GM19023 (cell line): ENCODE measurements at regions not wholly inside any gene's neighbourhood (a gene's known extent, or its start where the extent isn't known, plus 50 kb on each side); places are given as distances from the start of the nearest gene placed in this dataset.
A peak's percentile ranks its signal among the peaks of the same experiment; 100 is the strongest.
"Not testable (repeated sequence)": the region's sequence is repeated elsewhere in the genome, so short reads cannot be mapped to it uniquely, and the experiment has no call there.

Experiments
- ATAC-seq: cut with Tn5 transposase; IDR thresholded peaks from one replicate; pipeline ENCODE4 v1.9.1; 2021; ENCODE audit warnings: mild to moderate bottlenecking, moderate library complexity; ENCODE audit not compliant: unreplicated experiment

DNA sequence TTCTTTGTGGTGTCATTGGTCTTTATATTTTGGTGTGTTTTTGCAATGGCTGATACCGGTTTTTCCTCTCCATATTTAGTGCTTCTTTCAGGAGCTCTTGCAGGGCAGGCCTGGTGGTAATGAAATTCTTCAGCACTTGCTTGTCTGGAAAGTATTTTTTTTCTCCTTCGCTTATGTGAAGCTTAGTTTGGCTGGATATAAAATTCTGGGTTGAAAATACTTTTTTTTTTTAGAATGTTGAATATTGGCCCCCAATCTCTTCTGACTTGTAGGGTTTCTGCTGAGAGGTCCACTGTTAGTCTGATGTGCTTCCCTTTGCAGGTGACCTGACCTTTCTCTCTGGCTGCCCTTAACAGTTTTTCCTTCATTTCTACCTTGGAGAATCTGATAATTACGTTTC is 82.7 kb downstream of the XCL2 start:
- ATAC-seq = not testable (repeated sequence)

DNA sequence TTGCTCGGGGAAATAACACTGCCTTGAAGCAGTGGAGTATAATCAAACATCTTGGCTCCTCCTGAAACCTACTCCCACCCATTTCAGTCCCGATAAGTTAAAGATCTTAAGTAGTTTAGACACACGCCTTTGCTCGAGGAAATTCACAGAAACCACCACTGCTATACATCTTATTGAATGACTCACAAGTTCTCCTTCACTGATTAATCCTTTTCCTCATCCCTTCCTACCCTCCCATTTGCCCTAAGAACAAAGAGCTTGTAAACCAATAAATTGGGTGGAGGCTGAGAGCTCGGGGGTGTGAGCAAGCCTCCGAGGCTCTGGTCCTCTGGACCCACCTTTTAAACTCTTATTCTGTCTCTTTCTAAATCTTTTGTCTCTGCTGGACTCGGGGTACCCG is 86.5 kb downstream of the XCL2 start:
- not testable (repeated sequence) for ATAC-seq

DNA sequence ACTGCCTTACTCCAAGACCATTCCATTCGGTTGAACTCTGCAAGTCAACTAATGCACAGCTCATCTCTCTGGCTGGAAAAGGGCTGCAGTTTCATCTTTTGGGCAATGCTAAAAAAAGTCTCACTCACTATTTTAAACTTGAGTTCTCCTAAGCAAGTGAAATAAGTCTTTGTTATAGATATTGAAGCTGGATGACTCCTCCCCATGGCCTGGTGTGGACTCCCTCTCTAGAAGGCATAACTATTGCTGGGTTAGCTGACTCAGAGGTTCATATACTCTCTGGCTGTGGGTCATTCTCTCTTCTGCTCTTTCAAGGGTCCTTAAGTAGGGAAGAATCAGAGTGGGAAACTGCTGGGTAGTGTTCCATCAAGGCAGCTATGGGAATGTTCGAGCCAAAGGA is 88.0 kb downstream of the XCL2 start:
- ATAC-seq = no peak

GRCh38 chr1:168454211-168454815 is 89.5 kb downstream of the XCL2 start:
- ATAC-seq = no peak

GRCh38 chr1:168453056-168453455 is 90.7 kb downstream of the XCL2 start:
- ATAC-seq = no peak

GRCh38 chr1:168452329-168452728 is 91.5 kb downstream of the XCL2 start:
- no peak for ATAC-seq

DNA sequence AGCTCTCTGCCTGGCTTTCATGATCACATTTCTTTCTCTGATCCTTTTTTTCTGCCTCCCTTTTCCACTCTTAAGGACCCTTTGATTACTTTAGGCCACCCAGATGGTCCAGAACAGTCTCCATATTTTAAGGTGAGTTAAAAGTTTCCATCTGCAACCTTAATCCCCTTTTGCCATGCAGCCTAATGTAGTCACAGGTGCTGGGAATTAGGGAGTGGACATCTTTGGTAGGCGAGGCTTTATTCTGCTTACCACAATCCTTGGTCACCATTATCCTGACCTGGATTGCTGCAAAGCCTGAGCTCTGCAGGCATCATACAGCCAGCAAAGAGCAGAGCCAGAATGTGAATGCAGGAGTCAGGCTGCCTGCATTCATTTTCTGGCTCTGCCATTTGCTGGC is 95.9 kb downstream of the XCL2 start:
- no peak for ATAC-seq

DNA sequence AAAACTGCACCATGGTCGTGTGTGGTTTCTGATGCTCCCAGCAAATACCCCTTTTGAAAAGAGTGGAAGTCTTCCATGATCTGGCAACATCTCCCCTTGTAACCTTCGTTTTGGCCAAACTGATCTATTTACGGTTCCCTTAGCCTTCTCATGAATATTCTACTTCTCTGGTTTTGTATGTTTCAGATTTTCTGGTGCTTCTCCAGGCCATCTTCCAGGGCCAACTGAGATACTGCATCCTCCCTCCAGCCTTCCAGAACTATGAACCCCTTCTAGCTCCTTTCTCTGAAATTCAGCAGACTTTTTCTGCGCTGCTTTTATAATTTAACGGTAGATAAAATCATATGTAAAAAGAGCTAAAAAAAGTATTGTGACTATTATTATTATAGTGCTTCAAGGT is 97.7 kb downstream of the XCL2 start:
- ATAC-seq = no peak

GRCh38 chr1:168443899-168444298 is 99.9 kb downstream of the XCL2 start:
- no peak for ATAC-seq

DNA sequence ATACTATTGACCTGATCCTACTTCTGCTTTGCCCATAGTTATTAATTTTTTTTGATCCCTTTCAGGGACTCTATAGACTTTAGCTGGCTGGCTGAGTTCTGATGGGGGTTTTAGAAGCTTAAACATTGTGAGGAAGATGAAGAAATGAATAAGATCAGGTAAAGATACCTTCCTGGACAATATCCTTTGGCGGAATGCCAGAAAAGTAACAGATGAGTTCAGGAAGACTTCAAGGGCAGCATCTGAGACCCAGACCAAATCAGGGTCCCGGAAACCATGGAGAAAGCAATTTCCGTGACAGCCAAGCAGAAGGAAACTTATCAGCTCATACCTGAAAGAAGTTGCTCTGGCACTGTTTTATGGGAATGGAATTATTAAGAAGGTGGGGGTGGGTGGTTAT is 100.4 kb downstream of the XCL2 start:
- no peak for ATAC-seq

DNA sequence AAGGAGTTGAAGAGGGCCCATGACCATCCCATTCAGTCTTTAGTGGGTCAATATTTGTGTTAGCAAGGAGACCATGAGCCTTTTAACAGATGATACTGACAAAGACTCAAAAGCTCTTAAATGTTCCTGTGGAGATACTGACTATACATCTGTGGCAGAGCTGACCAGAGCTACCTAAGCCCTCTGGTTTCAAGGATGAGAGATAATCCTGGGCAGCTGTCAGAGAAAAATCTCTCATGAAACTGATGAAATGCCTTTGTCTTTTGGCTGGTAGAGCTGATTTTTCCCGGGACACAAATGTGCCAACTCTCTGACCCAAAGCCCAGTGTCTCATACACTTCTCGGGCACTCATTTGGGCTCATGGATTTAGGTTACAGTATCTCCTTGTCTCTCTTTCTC is 100.9 kb downstream of the XCL2 start:
- ATAC-seq = no peak

- no peak for ATAC-seq
These were observed 102.1 kb downstream of the XCL2 start for GRCh38 chr1:168441745-168442144.

GRCh38 chr1:168439456-168440375 is 104.1 kb downstream of the XCL2 start:
- ATAC-seq = peak; percentile 81

DNA sequence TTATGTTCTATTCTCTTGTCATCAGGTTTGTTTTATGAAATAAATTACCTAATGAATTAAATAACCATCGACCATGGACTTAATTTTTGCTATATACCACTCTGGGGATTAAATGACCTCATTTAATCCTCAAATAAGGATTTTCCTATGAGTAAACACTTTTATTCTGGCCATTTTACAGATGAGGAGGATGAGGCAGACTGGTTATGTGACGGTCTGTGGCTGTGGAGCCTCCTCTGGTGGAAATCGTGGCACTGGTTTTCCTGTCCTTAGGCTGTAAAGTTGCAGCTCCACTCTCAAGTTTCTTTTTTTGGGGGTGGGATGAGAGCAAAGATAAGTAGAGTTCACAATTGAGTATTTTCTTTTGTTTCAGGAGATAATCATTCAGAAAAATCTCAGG is 105.2 kb downstream of the XCL2 start:
- no peak for ATAC-seq

GRCh38 chr1:168437821-168438220 is 106.0 kb downstream of the XCL2 start:
- ATAC-seq = no peak

- no peak for ATAC-seq
These were observed 108.4 kb downstream of the XCL2 start for GRCh38 chr1:168435439-168435838.

DNA sequence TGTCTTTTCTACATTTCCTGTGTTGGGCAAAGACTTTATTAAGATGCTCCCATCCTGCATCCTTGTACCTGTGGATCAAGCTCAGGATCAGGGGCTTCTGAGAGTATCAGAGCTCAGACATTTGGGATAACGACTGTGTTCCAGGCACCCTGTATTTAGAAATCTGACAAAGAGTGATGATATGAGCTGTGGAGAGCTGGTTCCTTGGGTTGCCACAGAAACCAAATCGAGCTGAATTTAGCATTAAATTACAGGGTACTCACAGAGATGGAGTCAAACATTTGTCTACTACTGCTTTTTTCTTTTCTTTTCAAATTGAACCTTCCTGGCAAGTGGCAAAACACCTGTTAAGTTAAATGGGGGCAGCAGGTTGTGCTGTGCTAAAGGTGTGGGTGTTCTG is 110.6 kb downstream of the XCL2 start:
- ATAC-seq = no peak

GRCh38 chr1:168431882-168432281 is 111.9 kb downstream of the XCL2 start:
- ATAC-seq = no peak

DNA sequence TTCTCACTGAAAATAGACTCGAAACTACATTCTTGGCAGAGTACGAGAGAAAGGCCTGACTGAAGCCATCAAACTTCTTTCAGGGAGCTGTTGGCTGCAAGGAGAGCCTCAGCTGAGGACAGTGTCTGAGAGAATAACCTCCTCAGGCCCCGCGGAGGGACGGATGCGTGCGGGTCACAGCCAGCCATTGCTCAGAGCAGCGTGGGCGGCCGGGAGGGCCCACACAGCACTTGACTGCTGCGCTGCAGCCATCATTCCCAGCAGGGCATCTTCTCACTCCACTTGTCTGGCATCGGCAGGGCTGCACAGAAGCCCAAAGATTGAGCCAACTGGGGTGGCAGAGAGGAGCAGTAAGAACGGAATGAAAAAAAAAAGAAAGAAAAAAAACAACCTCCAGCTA is 113.5 kb downstream of the XCL2 start:
- ATAC-seq = no peak

DNA sequence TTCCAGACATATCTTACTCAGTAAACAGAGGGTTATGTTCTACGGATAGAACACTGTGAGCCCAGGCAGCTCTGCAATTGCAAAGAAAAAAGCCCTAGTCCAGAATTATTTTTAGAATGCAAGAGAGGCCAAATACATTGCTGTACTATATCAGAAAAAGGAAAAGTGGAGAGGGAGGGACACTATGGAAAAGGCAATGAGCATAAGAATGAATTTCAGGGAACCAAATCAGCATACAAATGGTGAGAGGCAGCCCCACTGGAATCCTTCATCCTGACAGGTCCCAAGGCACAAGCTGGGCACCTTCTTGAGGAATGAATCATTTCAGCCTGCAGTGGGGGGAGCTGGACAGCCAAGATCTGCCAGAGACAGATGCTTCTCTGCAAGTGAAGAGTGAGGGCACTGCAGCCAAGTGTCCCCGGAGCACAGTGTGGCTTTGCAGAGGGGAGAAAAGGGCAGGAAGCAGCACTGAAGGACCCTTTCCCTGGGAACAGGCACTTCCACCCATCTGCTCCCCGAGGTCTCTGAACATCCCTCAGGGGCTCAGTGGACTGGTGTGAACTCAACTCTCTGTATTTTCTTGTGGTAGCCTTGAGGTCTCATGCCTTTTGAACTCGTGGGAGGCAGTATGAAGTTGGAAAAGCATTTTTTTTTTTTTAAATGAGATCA is 115.6 kb downstream of the XCL2 start:
- no peak for ATAC-seq

- ATAC-seq = no peak
These were observed 116.7 kb downstream of the XCL2 start for GRCh38 chr1:168427051-168427450.

- no peak for ATAC-seq
These were observed 119.5 kb downstream of the XCL2 start for GRCh38 chr1:168424281-168424680.
